WI38 (cell line): ENCODE measurements at regions not wholly inside any gene's neighbourhood (a gene's known extent, or its start where the extent isn't known, plus 50 kb on each side); places are given as distances from the start of the nearest gene placed in this dataset.

Source experiments
- H3K4me3 ChIP-seq: 2 replicates; pipeline ENCODE4 v1.5.1; 2011; ENCODE audit warnings: low read depth, mild to moderate bottlenecking, control low read depth, low read length
- CTCF ChIP-seq: IDR thresholded peaks from 2 replicates; pipeline ENCODE4 v1.5.1; 2012; ENCODE audit warnings: low read depth, mild to moderate bottlenecking, control low read depth, low read length

DNA sequence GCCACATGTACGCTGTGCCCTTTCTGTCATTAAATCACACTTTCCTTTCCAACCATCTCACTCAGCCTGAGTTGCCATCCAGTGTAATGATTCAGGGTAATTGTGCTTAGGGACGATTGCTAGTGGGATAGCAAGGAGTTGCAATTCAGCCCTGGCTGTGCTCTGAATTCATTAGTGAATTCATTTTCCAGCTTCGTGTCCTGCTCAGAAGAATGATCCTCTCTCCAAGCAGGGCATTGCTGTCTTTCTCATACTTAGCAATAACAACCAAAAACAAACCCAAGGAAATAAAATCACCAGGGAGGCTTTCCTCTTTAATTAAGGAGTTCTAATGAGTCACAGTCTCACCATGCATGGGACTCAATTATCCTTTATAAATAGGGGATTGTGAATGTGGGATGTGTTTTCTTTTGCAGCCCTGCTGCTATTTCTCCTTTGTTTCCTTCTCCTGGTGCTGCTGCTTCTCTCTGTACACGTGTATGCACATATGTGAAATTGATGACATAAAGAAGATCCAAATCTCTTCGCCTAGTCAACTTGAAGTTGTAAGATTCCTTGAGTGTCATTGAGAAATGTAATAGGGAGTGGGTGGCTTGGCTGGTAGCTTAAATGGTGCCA is 167.0 kb downstream of the TSEN15 start:
- H3K4me3 ChIP-seq, result no peak overlapping the region
- no peak for TF ChIP-seq CTCF

DNA sequence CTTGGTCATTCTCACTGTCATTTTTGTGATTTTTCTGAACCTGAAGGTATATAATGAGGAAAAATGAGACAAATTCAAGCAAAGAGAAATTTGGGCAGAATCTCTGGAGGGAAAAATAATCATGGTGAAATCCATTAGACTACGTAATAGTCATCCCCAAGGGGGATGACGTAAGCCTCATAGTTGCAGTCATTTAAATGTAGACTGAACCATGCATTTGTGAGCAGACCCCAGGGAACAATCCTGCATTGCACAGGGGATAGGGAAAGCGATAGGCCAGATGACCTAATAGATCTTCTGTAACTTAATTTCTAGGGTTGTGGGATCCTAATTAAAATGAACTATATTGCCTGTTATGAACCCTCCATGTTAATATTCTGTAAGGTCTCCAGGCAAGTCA is 167.4 kb upstream of the C1orf21 start:
- no peak for TF ChIP-seq CTCF
- H3K4me3 ChIP-seq, result no peak overlapping the region

DNA sequence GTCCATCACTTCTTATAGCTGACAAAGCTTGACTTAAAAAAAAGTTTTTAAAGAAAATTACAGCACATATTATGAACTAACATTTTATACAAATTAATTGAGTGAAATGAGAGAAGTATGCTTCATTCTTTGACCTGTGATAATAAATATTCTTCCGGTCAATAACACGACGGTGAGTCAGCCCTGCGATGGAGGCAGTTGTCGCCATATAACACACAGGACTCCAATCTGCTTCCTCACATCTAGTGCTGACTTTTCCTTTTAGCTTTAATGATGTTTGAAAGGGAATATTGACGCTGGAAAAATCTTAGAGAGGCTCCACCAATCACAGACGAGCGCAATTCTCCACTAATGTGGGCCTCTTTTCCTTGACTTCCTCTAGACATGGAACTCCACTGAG is 166.9 kb upstream of the C1orf21 start:
- TF ChIP-seq CTCF, result no peak
- H3K4me3 ChIP-seq, result no peak overlapping the region

- no peak for TF ChIP-seq CTCF
- no peak overlapping the region for H3K4me3 ChIP-seq
These were observed 165.7 kb upstream of the C1orf21 start for GRCh38 chr1:184221087-184221486.

- no peak overlapping the region for H3K4me3 ChIP-seq
- TF ChIP-seq CTCF, result peak; percentile 83
These were observed 164.2 kb upstream of the C1orf21 start for GRCh38 chr1:184222652-184223052.

- no peak overlapping the region for H3K4me3 ChIP-seq
- no peak for TF ChIP-seq CTCF
These were observed 163.6 kb upstream of the C1orf21 start for GRCh38 chr1:184223216-184223615.

GRCh38 chr1:184225283-184226099 is 161.3 kb upstream of the C1orf21 start:
- no peak for TF ChIP-seq CTCF
- no peak overlapping the region for H3K4me3 ChIP-seq
